GM19035 (cell line): ENCODE measurements at regions not wholly inside any gene's neighbourhood (a gene's known extent, or its start where the extent isn't known, plus 50 kb on each side); places are given as distances from the start of the nearest gene placed in this dataset.

Source experiments
- ATAC-seq: cut with Tn5 transposase; IDR thresholded peaks from one replicate; pipeline ENCODE4 v1.9.1; 2021; ENCODE audit not compliant: unreplicated experiment

GRCh38 chr9:28792716-28793115 is 1219.4 kb upstream of the C9orf72 start:
- no peak for ATAC-seq

GRCh38 chr9:28799876-28800275 is 1226.6 kb upstream of the C9orf72 start:
- no peak for ATAC-seq

- ATAC-seq: no peak
These were observed 1228.0 kb upstream of the C9orf72 start for GRCh38 chr9:28801144-28801799.

GRCh38 chr9:28805197-28805596 is 1231.9 kb upstream of the C9orf72 start:
- no peak for ATAC-seq

GRCh38 chr9:28808042-28808441 is 1234.8 kb upstream of the C9orf72 start:
- no peak for ATAC-seq

- ATAC-seq: no peak
These were observed 1237.3 kb upstream of the C9orf72 start for GRCh38 chr9:28810388-28811075.

GRCh38 chr9:28820741-28821140 is 1247.5 kb upstream of the C9orf72 start:
- ATAC-seq: no peak

GRCh38 chr9:28821240-28821639 is 1248.0 kb upstream of the C9orf72 start:
- no peak for ATAC-seq

- no peak for ATAC-seq
These were observed 1251.2 kb upstream of the C9orf72 start for GRCh38 chr9:28824432-28824963.

- no peak for ATAC-seq
These were observed 1259.0 kb upstream of the C9orf72 start for GRCh38 chr9:28832168-28832770.

- ATAC-seq: no peak
These were observed 1260.9 kb upstream of the C9orf72 start for GRCh38 chr9:28834156-28834555.

- ATAC-seq: no peak
These were observed 1266.6 kb upstream of the C9orf72 start for GRCh38 chr9:28839778-28840430.

- no peak for ATAC-seq
These were observed 1268.5 kb upstream of the C9orf72 start for GRCh38 chr9:28841775-28842174.

- ATAC-seq: no peak
These were observed 1274.0 kb upstream of the C9orf72 start for GRCh38 chr9:28847331-28847730.

GRCh38 chr9:28848671-28849070 is 1275.4 kb upstream of the C9orf72 start:
- no peak for ATAC-seq

- ATAC-seq: no peak
These were observed 1280.2 kb upstream of the C9orf72 start for GRCh38 chr9:28853477-28853876.

GRCh38 chr9:28866951-28867350 is 1293.7 kb upstream of the C9orf72 start:
- ATAC-seq: no peak

GRCh38 chr9:28868228-28868990 is 1295.1 kb upstream of the C9orf72 start:
- ATAC-seq: no peak

GRCh38 chr9:28882529-28882928 is 1309.2 kb upstream of the C9orf72 start:
- no peak for ATAC-seq

GRCh38 chr9:28883234-28883633 is 1310.0 kb upstream of the C9orf72 start:
- no peak for ATAC-seq
